Common myeloid progenitor, CD34-positive (primary cell): ENCODE measurements at regions not wholly inside any gene's neighbourhood (a gene's known extent, or its start where the extent isn't known, plus 50 kb on each side); places are given as distances from the start of the nearest gene placed in this dataset.
"Not testable (repeated sequence)": the region's sequence is repeated elsewhere in the genome, so short reads cannot be mapped to it uniquely, and the experiment has no call there.

ENCODE experiments used
- CTCF ChIA-PET: fragments of 350-600 bp; sonication (Branson Sonifier 250); formaldehyde crosslinking; loops from one replicate; lab custom pipeline; 2021; ENCODE audit warnings: antibody characterized with exemption; lab: Charles Lee
- POLR2A ChIA-PET: fragments of 350-600 bp; sonication (Branson Sonifier 250); formaldehyde crosslinking; loops from one replicate; lab custom pipeline; 2021; ENCODE audit warnings: antibody characterized with exemption; lab: Charles Lee
- DNase-seq, 3 donors: peaks; one replicate each; pipeline versions ENCODE4 v3.0.0 to v3.0.0-alpha.2; 2013
- H3K27ac ChIP-seq, 2 experiments: 1 replicate in 1 of 2; 2 replicates in 1 of 2; pipeline ENCODE4 v1.7.0; 2013; ENCODE audit warnings: inconsistent platforms in 2 of 2, low read length in 2 of 2, mild to moderate bottlenecking in 2 of 2, low read depth in 1 of 2, moderate library complexity in 1 of 2; ENCODE audit not compliant: severe bottlenecking in 2 of 2, insufficient read depth in 1 of 2, poor library complexity in 1 of 2
- H3K27me3 ChIP-seq, 5 experiments: replicated peaks in 2 of 5; 1 replicate in 3 of 5; 2 replicates in 2 of 5; pipeline versions ENCODE4 v1.6.1 to v1.7.0; 2013; ENCODE audit warnings: low read length in 4 of 5, mild to moderate bottlenecking in 2 of 5, moderate library complexity in 2 of 5, inconsistent platforms in 1 of 5; ENCODE audit not compliant: insufficient read depth in 5 of 5, control insufficient read depth in 4 of 5
- H3K36me3 ChIP-seq, 4 experiments: 1 replicate in 2 of 4; 2 replicates in 2 of 4; pipeline versions ENCODE4 v1.6.1 to v1.7.0; 2013; ENCODE audit warnings: low read length in 3 of 4, control low read depth in 1 of 4, mild to moderate bottlenecking in 1 of 4; ENCODE audit not compliant: control insufficient read depth in 4 of 4, insufficient read depth in 4 of 4
- H3K4me1 ChIP-seq, 4 experiments: 1 replicate in 3 of 4; 2 replicates in 1 of 4; pipeline versions ENCODE4 v1.6.1 to v1.7.1; 2013; ENCODE audit warnings: low read length in 3 of 4, mild to moderate bottlenecking in 3 of 4, control low read depth in 1 of 4, inconsistent platforms in 1 of 4, moderate library complexity in 1 of 4; ENCODE audit not compliant: control insufficient read depth in 4 of 4, insufficient read depth in 4 of 4; ENCODE audit errors: control extremely low read depth in 1 of 4
- H3K4me3 ChIP-seq, 7 experiments: 1 replicate in 4 of 7; 2 replicates in 3 of 7; pipeline versions ENCODE4 v1.5.1 to v1.7.0; 2013; ENCODE audit warnings: mild to moderate bottlenecking in 7 of 7, low read length in 6 of 7, moderate library complexity in 6 of 7, inconsistent platforms in 2 of 7, low read depth in 2 of 7, control low read depth in 1 of 7; ENCODE audit not compliant: insufficient read depth in 4 of 7, control insufficient read depth in 1 of 7; ENCODE audit errors: extremely low read depth in 1 of 7
- H3K9me3 ChIP-seq, 5 experiments: 1 replicate in 4 of 5; 2 replicates in 1 of 5; pipeline versions ENCODE4 v1.6.1 to v1.7.1; 2013; ENCODE audit warnings: low read length in 4 of 5, mild to moderate bottlenecking in 2 of 5, inconsistent platforms in 1 of 5, low read depth in 1 of 5, moderate library complexity in 1 of 5; ENCODE audit not compliant: control insufficient read depth in 4 of 5, insufficient read depth in 2 of 5; ENCODE audit errors: control extremely low read depth in 1 of 5
- WGBS: methylation state at CpG from one replicate; pipeline ENCODE4 v1.1.5; 2013; ENCODE audit not compliant: insufficient coverage; 5-methylcytosine and 5-hydroxymethylcytosine counted together

DNA sequence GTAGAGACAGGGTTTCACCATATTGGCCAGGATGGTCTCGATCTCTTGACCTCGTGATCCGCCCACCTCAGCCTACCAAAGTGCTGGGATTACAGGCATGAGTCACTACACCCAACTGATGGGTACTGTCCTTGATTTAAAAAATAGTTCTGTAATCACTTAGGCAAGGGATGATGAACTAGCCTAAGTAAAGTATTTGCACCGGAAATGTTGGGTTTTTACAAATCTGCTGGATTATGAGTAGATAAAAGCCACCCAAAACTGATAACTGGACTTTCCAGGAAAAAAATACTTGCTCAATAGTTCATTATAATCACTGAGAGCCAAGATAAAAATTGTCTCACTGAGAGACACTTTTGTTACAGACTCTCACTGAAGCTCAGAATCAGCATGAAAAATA, 218.0 kb downstream of the WNT5A start:
- POLR2A ChIA-PET = no interaction called here
- Histone ChIP-seq H3K27me3 (no peaks in the 10 kb centered on the region), H3K9me3 (no peaks in the 10 kb centered on the region), H3K4me1 (no peaks in the 10 kb centered on the region), H3K4me3 (no peak overlapping the region), H3K27ac (no peak overlapping the region), H3K36me3 (no peaks in the 10 kb centered on the region)
- WGBS = 100% methylated on average over 4 of the region's 4 CpGs
- CTCF ChIA-PET = no interaction called here
- DNase-seq = no peak

DNA sequence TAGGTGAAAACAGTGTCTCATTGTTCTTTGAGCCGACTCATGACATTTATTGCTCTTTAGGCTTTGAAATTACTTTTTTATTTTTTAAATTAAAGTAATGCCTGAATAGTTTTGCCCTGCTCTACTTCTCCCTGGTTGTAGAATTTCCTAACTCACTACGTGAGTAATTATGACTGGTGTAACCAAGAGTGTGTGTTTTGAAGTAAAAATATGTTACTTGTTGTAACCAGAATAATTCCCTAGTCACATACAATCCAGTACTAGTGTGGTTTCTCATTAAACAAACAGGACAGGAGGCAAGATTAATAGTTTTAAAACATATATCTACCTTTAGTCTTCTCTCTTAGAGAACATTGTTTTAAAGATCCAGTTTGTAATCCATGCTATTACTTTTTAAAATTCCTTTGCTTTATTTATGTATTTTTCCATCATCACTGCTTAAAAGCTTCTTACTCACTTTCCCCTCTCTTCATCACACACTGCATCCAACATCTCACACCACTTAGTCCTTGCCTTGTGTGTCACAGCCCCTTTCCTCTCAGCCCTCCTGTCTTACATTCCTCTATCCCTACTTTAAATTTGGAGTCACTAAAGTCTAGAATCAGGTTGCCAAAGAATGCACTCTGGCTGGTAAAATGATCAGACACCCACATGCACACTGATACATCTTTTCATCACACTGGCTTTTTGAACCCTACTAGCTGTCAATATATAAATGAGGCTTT, 219.7 kb downstream of the WNT5A start:
- H3K36me3 ChIP-seq = no peaks in the 10 kb centered on the region
- H3K9me3 ChIP-seq = no peaks in the 10 kb centered on the region
- no CpG with 5 or more reads among the region's 2 CpGs for WGBS
- H3K27ac ChIP-seq = no peak overlapping the region
- no peak overlapping the region for H3K4me3 ChIP-seq
- ChIA-PET POLR2A (no interaction called here), CTCF (no interaction called here)
- no peak for DNase-seq
- no peaks in the 10 kb centered on the region for H3K4me1 ChIP-seq
- H3K27me3 ChIP-seq = no peaks in the 10 kb centered on the region

DNA sequence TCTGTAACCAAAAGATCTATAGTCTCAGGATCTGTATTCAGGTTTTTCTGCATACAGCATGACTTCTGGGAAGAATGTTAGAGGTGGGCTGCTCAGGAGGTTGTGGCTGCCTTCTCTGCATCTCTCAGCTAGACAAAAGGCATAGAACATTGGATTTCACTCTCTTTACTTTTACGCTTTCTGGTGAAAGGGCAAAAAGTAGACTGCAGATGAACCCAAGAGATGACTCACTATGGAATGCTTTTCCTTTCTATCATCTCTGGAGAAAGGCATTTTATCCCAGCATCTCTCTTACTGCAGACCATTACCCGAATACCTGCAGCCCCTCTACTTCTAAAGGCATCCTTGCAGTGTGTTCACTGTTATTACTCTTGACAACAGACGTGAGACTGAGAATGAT, 222.2 kb downstream of the WNT5A start:
- no peak for DNase-seq
- POLR2A ChIA-PET = no interaction called here
- WGBS = 100% methylated on average over 2 of the region's 3 CpGs
- no peak overlapping the region for H3K27ac ChIP-seq
- CTCF ChIA-PET = no interaction called here
- no peak overlapping the region for H3K4me3 ChIP-seq
- H3K36me3 ChIP-seq = no peaks in the 10 kb centered on the region
- H3K4me1 ChIP-seq = no peaks in the 10 kb centered on the region
- no peaks in the 10 kb centered on the region for H3K9me3 ChIP-seq
- no peaks in the 10 kb centered on the region for H3K27me3 ChIP-seq

DNA sequence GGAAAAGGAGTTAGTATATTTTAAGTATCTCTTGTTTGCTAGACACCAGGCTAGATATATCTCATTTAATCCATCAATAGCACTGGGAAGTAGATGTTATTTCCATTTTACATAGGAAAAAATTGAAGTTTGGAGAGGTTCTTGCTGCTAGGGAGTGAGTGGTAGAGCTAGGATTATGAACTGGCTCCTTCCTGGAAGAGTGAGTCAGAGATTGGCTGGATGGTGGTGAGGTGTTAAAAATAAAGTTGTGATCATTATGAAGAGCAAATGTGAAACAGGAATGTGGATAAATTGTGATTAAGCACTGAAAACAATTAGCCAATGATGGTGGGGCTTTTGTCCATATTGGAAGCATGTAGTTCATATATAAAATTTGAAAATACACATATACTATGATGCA, 234.2 kb downstream of the WNT5A start:
- POLR2A ChIA-PET = interaction anchor here (0.7 kb wide), 1 partner anchor 38 kb away, joined by 3 read pairs; no protein-coding TSS in a partner anchor
- H3K27ac ChIP-seq = no peak overlapping the region
- H3K4me3 ChIP-seq = no peak overlapping the region
- H3K4me1 ChIP-seq = no peaks in the 10 kb centered on the region
- no peak for DNase-seq
- H3K27me3 ChIP-seq = no peaks in the 10 kb centered on the region
- CTCF ChIA-PET = no interaction called here
- H3K9me3 ChIP-seq = peaks cover 0 to 2% (median 0%) of the 10 kb centered on the region in 5 experiments
- H3K36me3 ChIP-seq = no peaks in the 10 kb centered on the region

DNA sequence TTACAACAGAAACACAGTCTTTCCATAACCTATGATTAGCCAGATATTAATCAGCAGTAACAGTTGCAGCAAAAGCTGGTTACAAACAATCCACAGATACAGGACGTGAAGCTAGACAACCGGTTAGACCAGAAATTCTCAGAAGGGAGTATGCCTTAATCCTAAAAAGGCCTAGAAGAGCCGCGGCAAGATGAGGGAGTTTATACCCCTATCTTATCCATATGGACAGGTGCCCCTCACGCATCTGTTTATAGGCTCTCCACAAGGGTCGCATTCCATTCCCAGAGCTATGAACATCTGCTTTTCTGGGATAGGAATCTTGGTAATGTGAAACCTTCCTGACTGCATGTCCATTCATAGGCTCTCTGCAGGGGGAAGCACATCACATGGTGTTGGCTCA, 237.9 kb downstream of the WNT5A start:
- H3K4me3 ChIP-seq, POLR2A ChIA-PET, H3K9me3 ChIP-seq, DNase-seq, H3K4me1 ChIP-seq, CTCF ChIA-PET, H3K36me3 ChIP-seq, H3K27ac ChIP-seq, H3K27me3 ChIP-seq: not testable (repeated sequence)
- WGBS = 96% methylated on average over 4 of the region's 6 CpGs

DNA sequence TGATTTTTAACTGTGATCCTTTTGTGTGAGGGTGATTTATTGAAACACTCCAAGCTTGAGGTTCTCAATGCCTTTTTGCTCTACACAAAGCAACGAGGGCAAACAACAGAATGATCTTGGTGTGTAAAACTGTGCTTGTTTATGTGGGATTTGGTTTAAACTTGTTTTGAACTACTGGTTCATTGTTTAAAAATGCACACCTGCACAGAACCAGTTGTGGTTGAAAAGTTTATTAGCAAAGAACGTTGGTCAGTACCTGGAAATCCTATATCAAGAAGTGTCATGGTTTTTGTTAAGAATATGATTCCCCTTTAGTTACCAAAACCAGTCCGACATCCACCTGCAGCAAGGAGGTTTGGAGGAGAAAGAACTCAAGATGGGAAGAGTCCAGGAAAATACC, 239.4 kb downstream of the WNT5A start:
- ChIA-PET POLR2A (no interaction called here), CTCF (no interaction called here)
- H3K27ac ChIP-seq = no peak overlapping the region
- peaks cover 0 to 2% (median 0%) of the 10 kb centered on the region in 5 experiments for H3K9me3 ChIP-seq
- 38% methylated on average over 2 of the region's 3 CpGs for WGBS
- no peaks in the 10 kb centered on the region for H3K36me3 ChIP-seq
- DNase-seq = no peak
- H3K4me1 ChIP-seq = no peaks in the 10 kb centered on the region
- H3K27me3 ChIP-seq = peaks cover 0 to 3% (median 0%) of the 10 kb centered on the region in 5 experiments
- H3K4me3 ChIP-seq = no peak overlapping the region

DNA sequence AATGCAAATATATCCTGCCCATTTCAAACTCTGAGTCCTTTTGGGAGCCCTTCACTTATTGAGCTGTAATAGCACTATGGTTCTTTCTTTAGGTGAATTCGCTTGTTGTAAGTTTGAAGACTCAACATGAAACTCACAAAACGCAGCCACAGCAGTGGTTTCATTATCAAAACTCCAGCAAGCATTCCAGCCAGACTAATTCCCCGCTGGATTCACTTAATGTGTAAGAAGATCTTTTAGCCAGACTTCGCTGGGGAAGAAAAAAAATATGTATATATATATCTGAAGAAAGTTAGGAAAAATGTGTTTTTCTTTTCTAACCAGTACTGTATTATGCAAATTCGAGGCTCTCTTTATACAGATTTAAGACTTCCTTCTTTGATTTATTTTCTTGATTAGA, 241.1 kb downstream of the WNT5A start:
- H3K9me3 ChIP-seq = no peaks in the 10 kb centered on the region
- no peaks in the 10 kb centered on the region for H3K4me1 ChIP-seq
- DNase-seq = no peak
- ChIA-PET CTCF (no interaction called here), POLR2A (no interaction called here)
- no peak overlapping the region for H3K27ac ChIP-seq
- H3K27me3 ChIP-seq = peaks cover 0 to 3% (median 0%) of the 10 kb centered on the region in 5 experiments
- no CpG with 5 or more reads among the region's 5 CpGs for WGBS
- no peak overlapping the region for H3K4me3 ChIP-seq
- no peaks in the 10 kb centered on the region for H3K36me3 ChIP-seq
